ENCODE measurements at regions not wholly inside any gene's neighbourhood (a gene's known extent, or its start where the extent isn't known, plus 50 kb on each side); places are given as distances from the start of the nearest gene placed in this dataset.

GRCh38 chr12:34368079-34368478 lies 345.8 kb downstream of the ALG10 start:
- CTCF ChIA-PET = no interaction called here
- Mint-ChIP-seq H3K9me3 (ENCODE audit: unreplicated experiment) (peaks cover 12% of the 10 kb centered on the region), H3K4me3 (ENCODE audit: unreplicated experiment) (no peak overlapping the region), H3K27me3 (ENCODE audit: insufficient read depth, unreplicated experiment) (no peaks in the 10 kb centered on the region), H3K27ac (ENCODE audit: low read depth, unreplicated experiment) (no peak overlapping the region), H3K4me1 (ENCODE audit: insufficient read depth, unreplicated experiment) (no peaks in the 10 kb centered on the region), H3K36me3 (ENCODE audit: insufficient read depth, unreplicated experiment) (no peaks in the 10 kb centered on the region)
- DNase-seq (ENCODE audit: unreplicated experiment) = no peak
- TF ChIP-seq, protein P1, sequence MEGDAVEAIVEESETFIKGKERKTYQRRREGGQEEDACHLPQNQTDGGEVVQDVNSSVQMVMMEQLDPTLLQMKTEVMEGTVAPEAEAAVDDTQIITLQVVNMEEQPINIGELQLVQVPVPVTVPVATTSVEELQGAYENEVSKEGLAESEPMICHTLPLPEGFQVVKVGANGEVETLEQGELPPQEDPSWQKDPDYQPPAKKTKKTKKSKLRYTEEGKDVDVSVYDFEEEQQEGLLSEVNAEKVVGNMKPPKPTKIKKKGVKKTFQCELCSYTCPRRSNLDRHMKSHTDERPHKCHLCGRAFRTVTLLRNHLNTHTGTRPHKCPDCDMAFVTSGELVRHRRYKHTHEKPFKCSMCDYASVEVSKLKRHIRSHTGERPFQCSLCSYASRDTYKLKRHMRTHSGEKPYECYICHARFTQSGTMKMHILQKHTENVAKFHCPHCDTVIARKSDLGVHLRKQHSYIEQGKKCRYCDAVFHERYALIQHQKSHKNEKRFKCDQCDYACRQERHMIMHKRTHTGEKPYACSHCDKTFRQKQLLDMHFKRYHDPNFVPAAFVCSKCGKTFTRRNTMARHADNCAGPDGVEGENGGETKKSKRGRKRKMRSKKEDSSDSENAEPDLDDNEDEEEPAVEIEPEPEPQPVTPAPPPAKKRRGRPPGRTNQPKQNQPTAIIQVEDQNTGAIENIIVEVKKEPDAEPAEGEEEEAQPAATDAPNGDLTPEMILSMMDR (IDR thresholded peaks at IDR 0.05; ENCODE audit: unreplicated experiment) = no peak
- intact Hi-C loops (cut with micrococcal nuclease) = no loop called here
- POLR2A ChIA-PET = no interaction called here
- no TSS peak for BruUV-seq (replicated peaks)

DNA sequence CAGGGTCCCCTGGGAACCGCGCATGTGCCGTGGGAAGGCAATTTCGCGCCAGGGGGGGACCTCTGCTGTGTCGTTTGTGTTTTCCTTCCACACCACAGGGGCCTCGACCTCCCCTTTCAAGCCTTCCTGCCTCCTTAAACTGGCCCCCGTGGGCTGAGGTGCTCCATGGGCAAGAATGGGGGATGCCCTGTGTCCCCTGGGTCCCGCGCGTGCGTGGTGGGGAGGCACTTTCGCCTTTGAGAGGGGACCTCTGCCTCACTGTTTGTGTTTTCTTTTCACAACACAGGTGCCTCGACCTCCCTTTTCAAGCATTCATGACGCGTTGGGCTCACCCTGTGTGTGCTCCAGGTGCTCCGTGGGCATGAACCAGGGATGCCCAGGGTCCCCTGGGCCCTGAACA lies 348.8 kb downstream of the ALG10 start:
- Mint-ChIP-seq H3K27me3 (ENCODE audit: insufficient read depth, unreplicated experiment) (no peaks in the 10 kb centered on the region), H3K4me1 (ENCODE audit: insufficient read depth, unreplicated experiment) (no peaks in the 10 kb centered on the region), H3K27ac (ENCODE audit: low read depth, unreplicated experiment) (no peak overlapping the region), H3K9me3 (ENCODE audit: unreplicated experiment) (peaks cover under 1% of the 10 kb centered on the region), H3K36me3 (ENCODE audit: insufficient read depth, unreplicated experiment) (no peaks in the 10 kb centered on the region), H3K4me3 (ENCODE audit: unreplicated experiment) (no peak overlapping the region)
- no peak for DNase-seq (ENCODE audit: unreplicated experiment)
- TF ChIP-seq, protein P1 (IDR thresholded peaks at IDR 0.05; ENCODE audit: unreplicated experiment) = no peak
- no TSS peak for BruUV-seq (replicated peaks)
- CTCF ChIA-PET = no interaction called here
- intact Hi-C loops (cut with micrococcal nuclease) = no loop called here
- POLR2A ChIA-PET = no interaction called here

- no TSS peak for BruUV-seq (replicated peaks)
- TF ChIP-seq, protein P1 (IDR thresholded peaks at IDR 0.05; ENCODE audit: unreplicated experiment) = no peak
- H3K27ac Mint-ChIP-seq (ENCODE audit: low read depth, unreplicated experiment) = no peak overlapping the region
- no peak overlapping the region for H3K4me3 Mint-ChIP-seq (ENCODE audit: unreplicated experiment)
- no peaks in the 10 kb centered on the region for H3K9me3 Mint-ChIP-seq (ENCODE audit: unreplicated experiment)
- no peaks in the 10 kb centered on the region for H3K36me3 Mint-ChIP-seq (ENCODE audit: insufficient read depth, unreplicated experiment)
- ChIA-PET CTCF (no interaction called here), POLR2A (no interaction called here)
- no peaks in the 10 kb centered on the region for H3K4me1 Mint-ChIP-seq (ENCODE audit: insufficient read depth, unreplicated experiment)
- intact Hi-C loops (cut with micrococcal nuclease) = no loop called here
- no peak for DNase-seq (ENCODE audit: unreplicated experiment)
- H3K27me3 Mint-ChIP-seq (ENCODE audit: insufficient read depth, unreplicated experiment) = no peaks in the 10 kb centered on the region
Observed at GRCh38 chr12:34372003-34372402, 349.7 kb downstream of the ALG10 start.

DNA sequence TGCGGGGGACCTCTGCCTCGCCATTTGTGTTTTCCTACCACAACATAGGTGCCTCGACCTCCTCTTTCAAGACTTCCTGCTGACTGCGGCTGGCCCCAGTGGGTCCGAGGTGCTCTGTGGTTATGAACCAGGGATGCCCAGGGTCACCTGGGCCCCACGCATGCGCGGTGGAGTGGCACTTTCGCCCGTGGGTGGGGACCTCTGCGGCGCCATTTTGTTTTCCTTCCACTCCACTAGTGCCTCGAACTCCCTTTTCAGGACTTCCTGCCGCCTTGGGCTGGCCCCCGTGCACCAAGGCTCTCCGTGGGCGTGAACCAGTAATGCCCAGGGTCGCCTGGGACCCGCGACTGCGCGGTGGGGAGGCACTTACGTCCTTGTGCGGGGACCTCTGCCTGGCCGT lies 351.6 kb downstream of the ALG10 start:
- ChIA-PET CTCF (no interaction called here), POLR2A (no interaction called here)
- no peaks in the 10 kb centered on the region for H3K27me3 Mint-ChIP-seq (ENCODE audit: insufficient read depth, unreplicated experiment)
- no peaks in the 10 kb centered on the region for H3K36me3 Mint-ChIP-seq (ENCODE audit: insufficient read depth, unreplicated experiment)
- intact Hi-C loops (cut with micrococcal nuclease) = no loop called here
- no TSS peak for BruUV-seq (replicated peaks)
- H3K4me1 Mint-ChIP-seq (ENCODE audit: insufficient read depth, unreplicated experiment) = no peaks in the 10 kb centered on the region
- TF ChIP-seq, protein P1 (IDR thresholded peaks at IDR 0.05; ENCODE audit: unreplicated experiment) = no peak
- no peak overlapping the region for H3K27ac Mint-ChIP-seq (ENCODE audit: low read depth, unreplicated experiment)
- H3K9me3 Mint-ChIP-seq (ENCODE audit: unreplicated experiment) = no peaks in the 10 kb centered on the region
- no peak for DNase-seq (ENCODE audit: unreplicated experiment)
- H3K4me3 Mint-ChIP-seq (ENCODE audit: unreplicated experiment) = no peak overlapping the region

All from MCF 10A (cell line).